Type B pancreatic cell (in vitro differentiated cells): ENCODE measurements at regions not wholly inside any gene's neighbourhood (a gene's known extent, or its start where the extent isn't known, plus 50 kb on each side); places are given as distances from the start of the nearest gene placed in this dataset.
A peak's percentile ranks its signal among the peaks of the same experiment; 100 is the strongest.
"Not testable (repeated sequence)": the region's sequence is repeated elsewhere in the genome, so short reads cannot be mapped to it uniquely, and the experiment has no call there.

Experiments used
- DNase-seq: peaks from one replicate; pipeline ENCODE4 v3.0.0; 2021; ENCODE audit warnings: mixed read lengths; ENCODE audit not compliant: unreplicated experiment; ENCODE audit errors: extremely low spot score
- H3K27ac Mint-ChIP-seq: 2 replicates; pipeline ENCODE4 v1.8.0; 2021; ENCODE audit warnings: mild to moderate bottlenecking, mixed read lengths
- H3K27me3 Mint-ChIP-seq: 2 replicates; pipeline ENCODE4 v1.8.0; 2021; ENCODE audit warnings: mixed read lengths
- H3K36me3 Mint-ChIP-seq: 2 replicates; pipeline ENCODE4 v1.8.0; 2021; ENCODE audit warnings: mixed read lengths
- H3K4me1 Mint-ChIP-seq: one replicate; pipeline ENCODE4 v1.8.0; 2021; ENCODE audit warnings: mixed read lengths; ENCODE audit not compliant: unreplicated experiment
- H3K4me3 Mint-ChIP-seq: 2 replicates; pipeline ENCODE4 v1.8.0; 2021; ENCODE audit warnings: mild to moderate bottlenecking, mixed read lengths
- H3K9me3 Mint-ChIP-seq: 2 replicates; pipeline ENCODE4 v1.8.0; 2021; ENCODE audit warnings: mixed read lengths
- TF ChIP-seq, protein P1 (sequence below): fragments of 200-600 bp; sonication (generic); conservative IDR thresholded peaks from 2 replicates; pipeline ENCODE4 v1.5.0; 2021; ENCODE audit warnings: antibody characterized with exemption, mild to moderate bottlenecking

GRCh38 chr6:134750669-134751068 is 199.2 kb downstream of the ALDH8A1 start:
- no peak overlapping the region for H3K4me3 Mint-ChIP-seq
- DNase-seq, result no peak
- H3K36me3 Mint-ChIP-seq, result no peaks in the 10 kb centered on the region
- H3K27me3 Mint-ChIP-seq, result no peaks in the 10 kb centered on the region
- TF ChIP-seq, protein P1, sequence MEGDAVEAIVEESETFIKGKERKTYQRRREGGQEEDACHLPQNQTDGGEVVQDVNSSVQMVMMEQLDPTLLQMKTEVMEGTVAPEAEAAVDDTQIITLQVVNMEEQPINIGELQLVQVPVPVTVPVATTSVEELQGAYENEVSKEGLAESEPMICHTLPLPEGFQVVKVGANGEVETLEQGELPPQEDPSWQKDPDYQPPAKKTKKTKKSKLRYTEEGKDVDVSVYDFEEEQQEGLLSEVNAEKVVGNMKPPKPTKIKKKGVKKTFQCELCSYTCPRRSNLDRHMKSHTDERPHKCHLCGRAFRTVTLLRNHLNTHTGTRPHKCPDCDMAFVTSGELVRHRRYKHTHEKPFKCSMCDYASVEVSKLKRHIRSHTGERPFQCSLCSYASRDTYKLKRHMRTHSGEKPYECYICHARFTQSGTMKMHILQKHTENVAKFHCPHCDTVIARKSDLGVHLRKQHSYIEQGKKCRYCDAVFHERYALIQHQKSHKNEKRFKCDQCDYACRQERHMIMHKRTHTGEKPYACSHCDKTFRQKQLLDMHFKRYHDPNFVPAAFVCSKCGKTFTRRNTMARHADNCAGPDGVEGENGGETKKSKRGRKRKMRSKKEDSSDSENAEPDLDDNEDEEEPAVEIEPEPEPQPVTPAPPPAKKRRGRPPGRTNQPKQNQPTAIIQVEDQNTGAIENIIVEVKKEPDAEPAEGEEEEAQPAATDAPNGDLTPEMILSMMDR, result no peak
- peaks cover 17% of the 10 kb centered on the region for H3K4me1 Mint-ChIP-seq
- no peaks in the 10 kb centered on the region for H3K9me3 Mint-ChIP-seq
- H3K27ac Mint-ChIP-seq, result no peak overlapping the region

GRCh38 chr6:134748484-134748883 is 201.4 kb downstream of the ALDH8A1 start:
- H3K27me3 Mint-ChIP-seq, result no peaks in the 10 kb centered on the region
- DNase-seq, result no peak
- H3K9me3 Mint-ChIP-seq, result no peaks in the 10 kb centered on the region
- no peaks in the 10 kb centered on the region for H3K36me3 Mint-ChIP-seq
- no peak overlapping the region for H3K27ac Mint-ChIP-seq
- no peak overlapping the region for H3K4me3 Mint-ChIP-seq
- TF ChIP-seq, protein P1, result no peak
- H3K4me1 Mint-ChIP-seq, result peaks cover 12% of the 10 kb centered on the region

DNA sequence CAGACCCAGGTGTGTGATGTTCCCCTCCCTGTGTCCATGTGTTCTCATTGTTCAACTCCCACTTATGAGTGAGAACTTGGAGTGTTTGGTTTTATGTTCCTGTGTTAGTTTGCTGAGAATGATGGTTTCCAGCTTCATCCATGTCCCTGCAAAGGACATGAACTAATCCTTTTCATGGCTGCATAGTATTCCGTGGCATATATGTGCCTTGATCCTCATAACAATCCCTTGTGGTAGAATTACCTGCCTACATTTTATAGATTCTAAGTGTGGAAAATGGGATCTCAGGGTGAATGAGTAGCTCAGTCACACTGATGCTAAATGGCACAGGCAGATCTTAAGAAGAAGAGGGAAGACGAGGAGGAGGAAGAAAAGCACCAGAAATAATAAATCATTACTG is 202.7 kb downstream of the ALDH8A1 start:
- H3K9me3 Mint-ChIP-seq, H3K4me3 Mint-ChIP-seq, H3K36me3 Mint-ChIP-seq, H3K4me1 Mint-ChIP-seq, H3K27me3 Mint-ChIP-seq, H3K27ac Mint-ChIP-seq, DNase-seq: not testable (repeated sequence)

DNA sequence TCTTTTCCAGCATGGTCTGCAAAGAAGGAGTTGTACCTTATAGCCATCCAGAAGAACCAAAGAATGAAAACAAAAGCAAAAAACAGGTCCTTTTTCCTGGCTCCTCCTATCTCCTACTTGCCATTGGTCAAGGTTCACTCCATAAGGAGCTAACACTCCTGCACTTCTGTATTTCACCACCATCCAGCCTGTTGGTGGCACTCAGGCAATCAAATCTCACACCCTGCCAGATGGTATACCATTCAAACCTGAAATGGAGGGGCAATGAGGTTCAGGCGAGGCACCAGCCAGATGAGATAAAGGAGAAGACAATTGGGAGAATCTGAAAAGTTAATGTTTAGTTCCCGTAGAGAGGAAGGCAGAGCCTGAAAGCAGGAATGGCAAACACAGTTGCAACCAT is 203.8 kb downstream of the ALDH8A1 start:
- no peak for DNase-seq
- H3K4me3 Mint-ChIP-seq, result no peak overlapping the region
- no peaks in the 10 kb centered on the region for H3K27me3 Mint-ChIP-seq
- no peaks in the 10 kb centered on the region for H3K36me3 Mint-ChIP-seq
- H3K4me1 Mint-ChIP-seq, result peaks cover 5% of the 10 kb centered on the region
- H3K27ac Mint-ChIP-seq, result no peak overlapping the region
- H3K9me3 Mint-ChIP-seq, result no peaks in the 10 kb centered on the region
- TF ChIP-seq, protein P1, result no peak

GRCh38 chr6:134745192-134745591 is 204.7 kb downstream of the ALDH8A1 start:
- not testable (repeated sequence) for H3K27ac Mint-ChIP-seq, H3K27me3 Mint-ChIP-seq, H3K4me3 Mint-ChIP-seq, H3K9me3 Mint-ChIP-seq, H3K36me3 Mint-ChIP-seq, DNase-seq
- H3K4me1 Mint-ChIP-seq, result peaks cover 12% of the 10 kb centered on the region

DNA sequence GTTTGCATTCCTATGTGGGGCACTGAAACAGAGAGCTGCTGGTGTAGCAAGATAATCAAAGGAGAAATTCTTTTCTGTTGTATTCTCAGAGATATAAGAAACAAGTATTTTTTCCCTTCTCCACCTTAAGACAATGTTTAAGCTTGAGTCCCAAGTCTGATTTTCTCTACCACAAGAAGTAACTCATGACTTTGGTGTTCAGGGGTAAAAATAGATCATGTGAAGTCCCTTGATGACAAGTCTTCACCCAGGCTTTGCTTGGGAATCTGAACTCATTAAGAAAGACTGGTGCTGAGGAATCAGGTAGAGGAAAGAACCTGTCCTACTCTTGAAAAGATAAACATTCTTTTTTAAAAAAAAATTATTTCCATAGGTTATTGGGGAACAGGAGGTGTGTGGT is 205.6 kb downstream of the ALDH8A1 start:
- Mint-ChIP-seq H3K4me1 (peaks cover 20% of the 10 kb centered on the region), H3K27ac (no peak overlapping the region), H3K27me3 (no peaks in the 10 kb centered on the region), H3K4me3 (no peak overlapping the region), H3K36me3 (no peaks in the 10 kb centered on the region), H3K9me3 (no peaks in the 10 kb centered on the region)
- no peak for DNase-seq
- TF ChIP-seq, protein P1, result no peak

DNA sequence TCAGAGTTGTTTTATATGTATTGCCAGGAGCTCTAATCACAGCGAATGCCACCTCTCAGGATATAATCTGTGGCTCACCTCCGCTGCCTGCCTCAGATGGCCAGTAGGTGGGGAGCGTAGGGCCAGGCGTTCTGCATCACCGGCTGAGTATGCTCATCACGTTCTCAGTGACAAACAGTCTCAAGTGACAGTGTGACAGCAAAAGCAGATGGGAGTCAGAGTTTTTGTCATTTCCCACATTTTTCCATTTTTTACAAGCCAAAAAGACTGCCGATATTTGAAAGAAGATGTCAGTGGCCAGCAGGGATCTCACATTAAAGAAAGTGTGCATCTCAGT is 208.7 kb downstream of the ALDH8A1 start:
- TF ChIP-seq, protein P1, result peak; percentile 54
- Mint-ChIP-seq H3K4me3 (no peak overlapping the region), H3K36me3 (no peaks in the 10 kb centered on the region), H3K9me3 (no peaks in the 10 kb centered on the region), H3K27me3 (no peaks in the 10 kb centered on the region), H3K4me1 (peaks cover 26% of the 10 kb centered on the region), H3K27ac (no peak overlapping the region)
- no peak for DNase-seq
